Activated T-cell treated with anti-CD3 and anti-CD28 coated beads for 24 hours (primary cell): ENCODE measurements at regions not wholly inside any gene's neighbourhood (a gene's known extent, or its start where the extent isn't known, plus 50 kb on each side); places are given as distances from the start of the nearest gene placed in this dataset.

ENCODE experiments used
- DNase-seq: peaks from one replicate; pipeline ENCODE4 v3.0.0-alpha.2; 2020; ENCODE audit warnings: low read depth

DNA sequence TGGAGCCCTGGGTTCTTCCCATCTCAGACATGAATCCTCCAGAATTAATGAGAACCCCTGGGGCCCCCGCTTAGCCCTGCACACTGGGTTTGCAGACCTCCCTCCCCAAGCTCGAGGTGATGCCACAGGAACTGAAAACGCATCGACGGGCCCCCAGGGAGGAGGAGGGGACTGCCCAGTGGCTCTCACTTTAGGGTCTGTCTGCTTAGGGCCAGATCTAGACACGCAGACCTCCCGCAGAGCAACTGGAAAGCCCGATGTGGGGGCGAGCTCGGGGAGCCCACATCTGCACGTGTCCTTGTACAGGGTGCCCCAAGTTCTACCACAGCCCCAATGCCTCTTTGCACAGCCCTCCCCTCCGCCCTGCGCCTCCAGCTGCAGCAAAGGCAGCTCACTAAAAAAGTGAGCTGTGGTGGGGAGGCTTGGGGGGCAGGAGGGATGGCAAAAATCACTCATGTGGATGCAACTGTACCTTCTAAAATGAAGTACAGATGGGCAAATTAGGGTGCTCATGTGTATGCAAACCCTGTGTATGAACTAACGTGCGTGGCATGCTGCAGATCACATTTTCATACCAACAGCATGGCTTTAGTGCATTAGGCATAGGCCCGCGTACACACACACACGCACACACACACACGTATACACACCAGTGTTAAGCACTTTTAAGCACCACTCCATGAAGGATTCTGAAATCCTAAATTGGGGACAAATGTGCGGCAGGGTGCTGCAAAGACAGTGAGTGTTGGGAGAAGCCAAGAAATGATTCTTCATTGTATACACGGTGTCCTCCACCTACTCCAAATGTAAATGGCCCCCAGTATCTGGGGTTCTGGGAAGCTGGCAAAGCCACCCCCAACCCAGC is 99.9 kb upstream of the MAP1LC3B2 start:
- no peak for DNase-seq

GRCh38 chr12:116459916-116460663 is 99.1 kb upstream of the MAP1LC3B2 start:
- DNase-seq = no peak

DNA sequence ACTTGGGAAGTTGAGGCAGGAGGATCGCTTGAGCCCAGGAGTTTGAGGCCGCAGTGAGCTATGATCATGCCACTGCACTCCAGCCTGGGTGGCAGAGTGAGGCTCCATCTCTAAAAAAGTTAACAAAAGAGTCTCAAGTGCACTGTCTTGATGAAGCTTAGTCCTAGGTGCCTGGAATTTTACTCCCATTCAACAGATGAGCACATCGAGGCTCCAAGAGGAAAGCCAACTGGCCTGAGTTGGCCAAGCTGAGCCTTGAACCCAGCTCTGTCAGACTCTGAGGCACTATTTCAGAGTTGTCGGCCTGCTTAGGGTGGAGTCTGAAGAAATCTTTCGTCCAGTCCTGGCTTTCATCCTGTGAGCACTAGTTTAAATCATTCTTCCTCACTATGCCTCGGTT is 98.1 kb upstream of the MAP1LC3B2 start:
- no peak for DNase-seq

DNA sequence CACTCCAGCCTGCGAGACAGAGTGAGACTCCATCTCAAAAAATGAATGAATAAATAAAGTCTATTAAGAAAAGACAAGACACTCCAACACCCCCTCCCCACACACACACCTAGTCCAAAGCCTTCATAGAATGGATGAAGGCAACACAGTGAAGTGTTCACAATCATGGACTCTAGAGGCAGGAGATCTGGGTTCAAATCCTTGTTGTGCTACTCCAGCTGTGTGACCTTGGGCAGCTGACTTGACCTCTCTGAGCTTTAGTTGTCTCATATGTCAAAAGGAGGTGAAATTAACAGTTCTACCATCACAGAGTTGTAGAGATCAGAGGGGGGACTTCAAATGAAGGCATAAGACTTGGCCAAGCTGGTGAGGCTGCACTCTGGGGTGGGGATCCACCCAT is 95.8 kb upstream of the MAP1LC3B2 start:
- no peak for DNase-seq

DNA sequence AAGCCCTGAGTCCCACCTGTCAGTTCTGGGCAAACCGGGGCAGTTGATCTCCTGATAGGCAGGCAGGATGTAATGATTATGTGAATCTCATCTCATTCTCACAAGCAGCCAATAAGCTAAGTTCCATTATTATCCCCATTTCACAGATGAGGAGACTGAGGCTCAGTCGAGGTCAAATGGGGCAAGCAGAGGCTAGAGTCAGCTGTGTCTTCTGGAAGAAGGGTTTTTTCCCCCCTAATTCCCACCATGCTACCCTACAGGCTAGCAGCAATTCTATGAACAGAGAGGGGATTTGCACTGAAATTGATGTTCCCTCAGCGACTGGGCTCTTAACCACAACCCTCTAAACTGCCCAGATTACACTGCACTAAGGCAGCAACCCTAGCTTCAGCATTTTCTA is 93.8 kb upstream of the MAP1LC3B2 start:
- no peak for DNase-seq

DNA sequence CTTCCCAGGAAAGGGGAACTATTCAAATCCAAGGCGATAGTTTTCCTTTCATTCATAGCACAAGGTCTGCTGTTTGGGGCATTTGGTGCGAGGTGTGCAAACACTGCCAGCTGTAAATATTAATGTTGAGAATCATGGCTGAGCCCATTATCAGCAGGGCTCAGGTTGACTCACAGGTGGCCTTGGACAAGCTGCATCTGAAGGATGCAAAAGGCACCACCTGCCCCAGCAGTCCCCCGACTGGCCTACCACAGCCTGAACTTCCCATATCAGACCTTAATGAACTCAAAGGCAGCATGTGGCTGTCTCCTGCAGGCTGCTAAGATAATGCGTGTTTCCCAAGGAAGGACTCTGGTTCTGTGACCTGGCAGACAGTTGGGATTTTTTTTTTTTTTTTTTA is 93.3 kb upstream of the MAP1LC3B2 start:
- no peak for DNase-seq

GRCh38 chr12:116466536-116466935 is 92.6 kb upstream of the MAP1LC3B2 start:
- DNase-seq = no peak

DNA sequence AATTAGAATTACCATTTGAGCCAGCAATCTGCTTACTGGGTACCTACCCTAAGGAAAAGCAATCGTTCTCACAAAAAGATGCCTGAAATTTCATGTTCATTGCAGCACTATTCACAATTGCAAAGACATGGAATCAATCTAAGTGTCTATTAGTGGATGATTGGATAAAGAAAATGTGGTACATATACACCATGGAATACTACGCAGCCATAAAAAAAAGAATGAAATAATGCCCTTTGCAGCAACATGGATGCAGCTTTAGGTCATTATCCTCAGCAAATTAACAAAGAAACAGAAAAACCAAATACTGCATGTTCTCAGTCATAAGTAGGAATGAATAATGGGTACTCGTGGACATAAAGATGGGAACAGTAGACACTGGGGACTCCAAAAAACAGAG is 89.8 kb upstream of the MAP1LC3B2 start:
- no peak for DNase-seq

DNA sequence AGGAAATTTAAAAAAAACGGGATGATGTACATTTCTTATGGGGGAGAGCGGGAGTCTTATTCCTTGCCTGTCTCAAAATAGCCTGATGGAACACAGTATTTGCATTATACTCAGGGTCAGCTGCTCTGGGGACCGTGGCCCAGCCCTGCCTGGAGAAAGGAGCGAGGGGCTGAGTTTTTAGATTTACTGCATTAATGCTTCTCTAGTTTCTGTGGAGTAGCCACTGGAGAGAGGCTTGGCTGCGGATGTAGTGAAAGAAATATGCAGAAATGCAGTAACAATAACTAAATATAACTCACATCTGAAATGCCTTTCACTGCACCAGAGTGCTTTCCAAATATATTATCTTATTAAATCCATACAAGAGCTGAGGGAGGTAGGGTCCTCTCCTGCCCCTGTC is 87.6 kb upstream of the MAP1LC3B2 start:
- no peak for DNase-seq

DNA sequence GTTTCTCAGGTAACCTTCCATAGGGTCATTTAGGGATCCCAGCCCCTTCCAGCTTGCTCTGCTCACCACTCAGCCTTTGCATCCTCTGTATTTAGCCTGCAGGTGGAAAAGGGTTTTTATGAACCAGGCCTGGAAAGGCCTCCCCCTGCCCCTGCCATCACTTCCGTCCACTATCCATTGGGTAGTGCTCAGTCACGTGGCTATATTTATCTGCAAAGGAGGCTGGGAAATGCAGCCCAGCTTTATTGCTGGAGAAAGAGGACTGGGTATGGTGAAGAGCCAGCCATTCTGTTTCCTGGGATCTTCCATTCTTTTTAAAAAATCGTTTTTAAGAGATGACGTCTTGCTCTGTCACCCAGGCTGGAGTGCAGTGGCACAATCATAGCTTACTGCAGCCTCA is 87.0 kb upstream of the MAP1LC3B2 start:
- no peak for DNase-seq

DNA sequence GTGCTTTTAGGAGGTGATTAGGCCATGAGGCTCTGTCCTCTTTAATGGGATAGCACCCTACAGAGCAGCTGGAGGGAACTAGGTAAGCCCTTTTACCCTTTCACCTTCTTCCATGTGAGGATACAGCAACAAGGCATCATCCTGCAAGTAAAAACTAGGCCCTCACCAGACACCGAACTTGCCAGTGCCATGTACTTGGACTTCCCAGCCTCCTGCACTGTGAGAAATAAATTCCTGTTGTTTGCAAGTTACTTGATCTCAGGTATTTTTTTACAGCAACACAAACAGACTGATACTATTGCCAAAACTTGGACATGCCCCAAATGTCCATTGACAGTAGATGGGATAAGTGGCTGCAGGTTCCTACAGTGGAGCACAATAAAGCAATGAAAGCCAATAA is 85.8 kb upstream of the MAP1LC3B2 start:
- DNase-seq = no peak

DNA sequence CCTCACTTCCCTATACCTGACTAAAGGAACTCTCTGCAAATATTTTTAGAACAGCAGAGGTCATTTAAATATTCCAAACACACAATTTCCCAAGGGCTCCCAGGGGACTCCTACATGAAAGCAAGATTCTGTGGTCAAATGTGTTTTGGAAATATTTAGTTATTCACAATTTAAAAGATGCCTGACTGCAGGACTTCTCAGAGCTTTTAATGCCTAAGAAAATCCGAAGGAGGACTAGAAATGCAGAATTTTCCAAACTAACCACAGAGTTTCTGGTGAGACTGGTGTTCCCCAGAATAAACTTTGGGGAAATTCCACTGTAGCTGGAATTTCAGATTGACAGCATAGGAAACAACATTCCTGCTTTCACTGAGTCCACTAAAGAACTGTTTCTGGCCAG is 84.8 kb upstream of the MAP1LC3B2 start:
- no peak for DNase-seq

DNA sequence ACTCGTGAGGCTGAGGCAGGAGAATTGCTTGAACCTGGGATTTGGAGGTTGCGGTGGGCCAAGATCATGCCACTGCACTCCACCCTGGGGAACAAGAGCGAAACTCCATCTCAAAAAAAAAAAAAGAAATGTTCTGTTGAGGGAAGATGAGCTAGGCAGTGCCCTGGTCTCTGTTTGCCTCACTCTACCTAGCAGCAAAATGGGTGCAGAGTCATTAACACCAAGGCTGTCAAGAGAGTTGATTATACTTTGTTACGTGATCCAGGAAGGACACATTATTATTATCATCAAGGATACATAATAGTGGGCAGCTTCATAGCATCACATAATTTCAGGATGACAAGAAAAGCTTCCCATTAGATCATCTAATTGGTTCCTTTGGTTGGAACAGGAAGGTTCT is 84.3 kb upstream of the MAP1LC3B2 start:
- no peak for DNase-seq

- DNase-seq = no peak
Observed at GRCh38 chr12:116476227-116476822, 82.9 kb upstream of the MAP1LC3B2 start.

GRCh38 chr12:116478243-116478773 is 80.9 kb upstream of the MAP1LC3B2 start:
- no peak for DNase-seq

- no peak for DNase-seq
Observed at GRCh38 chr12:116480210-116480810, 78.9 kb upstream of the MAP1LC3B2 start.

DNA sequence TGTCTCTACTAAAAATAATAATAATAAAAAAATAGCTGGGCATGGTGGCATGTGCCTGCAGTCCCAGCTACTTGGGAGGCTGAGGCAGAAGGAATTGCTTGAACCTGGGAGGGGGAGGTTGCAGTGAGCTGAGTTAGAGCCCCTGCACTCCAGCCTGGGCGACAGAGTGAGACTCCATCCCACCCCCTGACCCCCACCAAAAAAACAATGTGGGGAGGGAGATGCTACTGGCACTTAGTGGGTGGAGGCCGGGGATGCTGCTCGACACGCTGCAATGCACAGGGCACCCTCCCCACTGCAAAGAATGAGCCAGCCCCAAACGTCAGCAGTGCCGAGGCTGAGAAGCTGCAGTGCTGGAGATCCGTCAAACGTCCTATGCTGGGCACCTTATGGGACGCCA is 77.5 kb upstream of the MAP1LC3B2 start:
- DNase-seq = no peak

- no peak for DNase-seq
Observed at GRCh38 chr12:116482179-116482578, 77.0 kb upstream of the MAP1LC3B2 start.

GRCh38 chr12:116482859-116483258 is 76.3 kb upstream of the MAP1LC3B2 start:
- no peak for DNase-seq

DNA sequence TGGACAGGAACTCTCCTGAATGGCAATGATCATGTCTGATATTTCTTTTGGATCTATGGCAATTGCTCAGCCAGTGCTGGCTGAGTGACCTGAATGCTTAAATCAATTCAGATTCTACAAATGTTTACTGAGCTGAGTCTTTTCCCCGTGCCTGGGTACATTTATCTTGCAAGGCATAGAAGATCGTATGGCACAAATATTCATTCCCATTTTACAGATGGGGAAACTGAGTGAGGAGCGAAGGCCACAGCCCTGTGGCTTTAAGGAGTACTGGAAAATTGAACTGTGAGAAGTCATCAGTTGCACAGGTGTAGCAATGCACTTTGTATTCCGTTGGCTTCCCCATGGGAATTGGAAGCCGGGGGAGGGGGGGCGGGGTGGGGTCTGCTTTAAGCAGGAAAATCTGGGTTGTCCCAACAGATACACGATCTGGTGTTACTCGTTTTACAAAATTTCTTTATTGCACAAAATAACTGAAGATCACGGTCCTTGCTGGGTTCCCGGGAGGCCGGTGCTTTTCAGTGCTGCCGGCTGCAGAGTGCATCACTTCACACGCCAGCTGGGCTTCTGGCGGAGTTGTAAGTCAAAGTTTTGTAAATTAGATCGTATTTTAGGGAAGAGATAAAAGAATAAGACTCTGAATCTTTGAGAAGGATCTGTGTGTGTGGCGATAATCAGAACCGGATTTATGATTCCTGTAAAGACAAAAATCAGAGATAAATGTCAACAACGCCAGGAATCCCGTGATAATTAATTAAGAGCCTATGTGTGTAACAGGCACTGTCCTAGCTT is 75.0 kb upstream of the MAP1LC3B2 start:
- DNase-seq = no peak

DNA sequence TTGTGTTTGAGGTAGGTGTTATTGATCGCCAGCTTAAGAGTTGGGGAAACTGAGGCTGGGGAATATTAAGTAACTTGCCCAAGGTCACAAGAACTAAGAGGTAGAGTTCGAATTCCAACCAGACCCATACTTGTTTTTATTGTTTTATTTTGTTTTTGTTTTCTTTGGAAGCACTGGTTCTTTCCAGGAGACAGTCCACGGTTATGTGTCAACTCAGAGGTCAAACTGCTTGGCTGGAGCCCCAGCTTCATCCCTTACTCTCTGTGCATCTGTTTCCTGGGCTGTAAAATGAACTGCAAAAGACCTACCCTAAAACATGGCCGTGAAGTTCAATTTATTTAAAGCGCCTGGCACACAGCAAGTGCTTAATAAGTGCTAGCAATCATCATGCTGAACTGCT is 74.4 kb upstream of the MAP1LC3B2 start:
- no peak for DNase-seq

GRCh38 chr12:116489116-116489515 is 70.1 kb upstream of the MAP1LC3B2 start:
- DNase-seq = no peak
